Keratinocyte (primary cell): ENCODE measurements at regions not wholly inside any gene's neighbourhood (a gene's known extent, or its start where the extent isn't known, plus 50 kb on each side); places are given as distances from the start of the nearest gene placed in this dataset.

Experiments
- CTCF ChIP-seq, 3 experiments: IDR thresholded peaks in 1 of 3; conservative IDR thresholded peaks in 1 of 3; optimal IDR thresholded peaks in 1 of 3; 2 replicates in 2 of 3; 3 replicates in 1 of 3; pipeline versions ENCODE3 to v1.5.1; 2011; ENCODE audit warnings: low read length in 3 of 3, mild to moderate bottlenecking in 3 of 3, moderate library complexity in 2 of 3, control low read depth in 1 of 3, inconsistent platforms in 1 of 3; ENCODE audit not compliant: insufficient read depth in 2 of 3; ENCODE audit errors: extremely low read depth in 1 of 3
- EZH2 ChIP-seq: IDR thresholded peaks from one replicate; pipeline ENCODE4 v1.6.1; 2012; ENCODE audit warnings: inconsistent platforms, mild to moderate bottlenecking, low read length, moderate library complexity

DNA sequence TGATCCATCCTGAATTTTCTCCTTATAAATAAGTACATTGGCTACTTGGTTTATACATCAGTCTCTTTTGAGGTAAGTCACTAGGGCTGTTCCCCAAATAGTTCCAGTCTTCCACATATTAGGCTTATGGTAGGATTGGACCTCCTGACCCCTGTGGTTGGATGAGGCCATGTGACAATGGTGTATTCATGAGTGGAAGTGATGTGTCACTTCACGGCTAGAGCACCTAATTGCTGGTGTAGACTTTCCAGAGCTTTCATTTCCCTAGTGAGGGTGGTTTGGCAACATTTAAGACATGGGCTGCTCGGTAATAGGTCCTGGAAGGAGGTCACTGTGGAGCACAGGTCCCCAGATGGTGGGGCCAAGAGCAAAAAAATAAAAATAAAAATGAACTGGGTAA lies 141.2 kb upstream of the ABCB5 start:
- TF ChIP-seq CTCF (optimal IDR thresholded peaks at IDR 0.05 in 1 of 3, IDR thresholded peaks at IDR 0.05 in 1 of 3, conservative IDR thresholded peaks at IDR 0.05 in 1 of 3; ENCODE audit: extremely low read depth in 1 of 3, insufficient read depth in 2 of 3, low read length in 3 of 3) = no peak
- TF ChIP-seq EZH2 = no peak
